GM12878 (cell line): ENCODE measurements at regions not wholly inside any gene's neighbourhood (a gene's known extent, or its start where the extent isn't known, plus 50 kb on each side); places are given as distances from the start of the nearest gene placed in this dataset.

Experiments used
- BRCA1 ChIP-seq: IDR thresholded peaks from 2 replicates; pipeline ENCODE4 v1.6.1; 2011; ENCODE audit warnings: low read depth, low read length, improper control_type of control experiment
- EP300 ChIP-seq, 2 experiments: fragments of 150-350 bp in 1 of 2; IDR thresholded peaks; 2 replicates each; pipeline ENCODE4 v1.6.1; 2011 to 2012; ENCODE audit warnings: low read depth in 2 of 2, low read length in 2 of 2, borderline replicate concordance in 1 of 2, improper control_type of control experiment in 1 of 2, inconsistent platforms in 1 of 2; ENCODE audit not compliant: control insufficient read depth in 1 of 2
- TF ChIP-seq, protein P1 (sequence below): IDR thresholded peaks from 2 replicates; pipeline ENCODE4 v1.6.1; 2011; ENCODE audit warnings: low read depth, mild to moderate bottlenecking, low read length, moderate library complexity, borderline replicate concordance; ENCODE audit errors: extremely low read depth
- TF ChIP-seq, protein P2 (sequence below): IDR thresholded peaks from 2 replicates; pipeline ENCODE4 v1.6.1; 2012; ENCODE audit warnings: low read depth, low read length, improper control_type of control experiment

DNA sequence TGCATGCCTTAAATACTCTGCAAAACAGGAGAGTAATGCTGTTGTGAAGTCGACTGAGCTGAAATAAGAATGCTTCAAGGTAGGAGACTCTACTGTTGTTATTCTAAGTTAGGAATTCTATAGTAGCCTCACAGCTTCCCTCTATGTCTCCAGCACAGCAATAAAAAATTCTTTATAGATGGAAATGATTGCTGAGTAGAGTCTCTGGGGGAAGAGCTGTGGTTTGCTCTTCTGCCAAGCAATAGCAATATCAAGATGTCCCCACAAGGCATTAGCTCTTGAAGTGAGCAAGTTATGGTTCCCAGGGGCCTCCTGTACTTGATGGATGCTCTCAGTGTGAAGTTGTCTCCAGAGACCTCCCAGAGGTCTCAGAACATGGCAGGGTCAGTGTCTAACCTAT is 880.6 kb upstream of the FRG1 start:
- TF ChIP-seq BRCA1 (no peak), EP300 (IDR thresholded peaks at IDR 0.05; ENCODE audit: borderline replicate concordance in 1 of 2, control insufficient read depth in 1 of 2, low read depth in 2 of 2, low read length in 2 of 2) (no peak)
- TF ChIP-seq, protein P1, sequence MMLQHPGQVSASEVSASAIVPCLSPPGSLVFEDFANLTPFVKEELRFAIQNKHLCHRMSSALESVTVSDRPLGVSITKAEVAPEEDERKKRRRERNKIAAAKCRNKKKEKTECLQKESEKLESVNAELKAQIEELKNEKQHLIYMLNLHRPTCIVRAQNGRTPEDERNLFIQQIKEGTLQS: no peak
- TF ChIP-seq, protein P2, sequence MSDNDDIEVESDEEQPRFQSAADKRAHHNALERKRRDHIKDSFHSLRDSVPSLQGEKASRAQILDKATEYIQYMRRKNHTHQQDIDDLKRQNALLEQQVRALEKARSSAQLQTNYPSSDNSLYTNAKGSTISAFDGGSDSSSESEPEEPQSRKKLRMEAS: no peak
